Gastroesophageal sphincter (tissue), 4 donors: ENCODE measurements at regions not wholly inside any gene's neighbourhood (a gene's known extent, or its start where the extent isn't known, plus 50 kb on each side); places are given as distances from the start of the nearest gene placed in this dataset.

Experiments
- ATAC-seq: fragments of 150-250 bp; one replicate; pipeline ENCODE4 v1.9.1; 2016; ENCODE audit warnings: mild to moderate bottlenecking, moderate library complexity
- H3K27ac ChIP-seq, 4 donors: fragments of 200-600 bp; sonication (generic) in 3 of 4; 1 replicate in 3 of 4; 2 replicates in 1 of 4; pipeline ENCODE4 v1.5.1; 2016 to 2019
- H3K27me3 ChIP-seq: fragments of 200-600 bp; sonication (generic); one replicate; pipeline ENCODE4 v1.5.1; 2019
- H3K36me3 ChIP-seq, 2 donors: fragments of 200-600 bp; sonication (generic); one replicate each; pipeline ENCODE4 v1.5.1; 2019; ENCODE audit warnings: control low read depth in 1 of 2
- H3K4me1 ChIP-seq, 3 donors: fragments of 200-600 bp; sonication (generic); 1 replicate in 2 of 3; 2 replicates in 1 of 3; pipeline ENCODE4 v1.5.1; 2016 to 2019; ENCODE audit warnings: control low read depth in 2 of 3
- H3K4me3 ChIP-seq, 2 donors: fragments of 200-600 bp; sonication (generic); one replicate each; pipeline ENCODE4 v1.5.1; 2019; ENCODE audit warnings: mild to moderate bottlenecking in 1 of 2, moderate library complexity in 1 of 2
- H3K9me3 ChIP-seq, 3 donors: fragments of 200-600 bp; sonication (generic); one replicate each; pipeline ENCODE4 v1.5.1; 2017 to 2019; ENCODE audit warnings: control low read depth in 2 of 3
- EP300 ChIP-seq: sonication (generic); formaldehyde crosslinking; IDR thresholded peaks from one replicate; pipeline ENCODE4 v1.6.1; 2017; ENCODE audit warnings: antibody characterized with exemption, mild to moderate bottlenecking
- POLR2A ChIP-seq, 2 donors: fragments of 450-650 bp; IDR thresholded peaks; one replicate each; pipeline ENCODE4 v1.6.1; 2017; ENCODE audit warnings: antibody characterized with exemption in 2 of 2, mild to moderate bottlenecking in 2 of 2, moderate library complexity in 1 of 2
- POLR2AphosphoS5 ChIP-seq: sonication (generic); formaldehyde crosslinking; IDR thresholded peaks from one replicate; pipeline ENCODE4 v1.6.1; 2017; ENCODE audit warnings: antibody characterized with exemption
- WGBS, 2 donors: methylation state at CpG; one replicate each; pipeline ENCODE4 v1.1.5; 2018; ENCODE audit warnings: low coverage in 1 of 2; 5-methylcytosine and 5-hydroxymethylcytosine counted together
- TF ChIP-seq, protein P1 (sequence below), 4 experiments: fragments of 200-600 bp in 2 of 4; fragments of 450-650 bp in 2 of 4; sonication (generic) in 1 of 4; IDR thresholded peaks; one replicate each; pipeline ENCODE4 v1.5.1; 2017 to 2019; ENCODE audit warnings: antibody characterized with exemption in 4 of 4, mild to moderate bottlenecking in 2 of 4, moderate library complexity in 2 of 4

GRCh38 chr7:95694334-95694733 is 78.0 kb upstream of the DYNC1I1 start:
- Histone ChIP-seq H3K4me3 (no peak overlapping the region), H3K36me3 (no peaks in the 10 kb centered on the region), H3K9me3 (no peaks in the 10 kb centered on the region), H3K4me1 (no peaks in the 10 kb centered on the region), H3K27ac (no peak overlapping the region), H3K27me3 (peaks cover 12% of the 10 kb centered on the region)
- WGBS, 2 donors, result 74 to 88% methylated on average over 2 of the region's 2 CpGs
- TF ChIP-seq EP300 (no peak), POLR2AphosphoS5 (no peak), POLR2A (IDR thresholded peaks at IDR 0.05) (no peak)
- TF ChIP-seq, protein P1, sequence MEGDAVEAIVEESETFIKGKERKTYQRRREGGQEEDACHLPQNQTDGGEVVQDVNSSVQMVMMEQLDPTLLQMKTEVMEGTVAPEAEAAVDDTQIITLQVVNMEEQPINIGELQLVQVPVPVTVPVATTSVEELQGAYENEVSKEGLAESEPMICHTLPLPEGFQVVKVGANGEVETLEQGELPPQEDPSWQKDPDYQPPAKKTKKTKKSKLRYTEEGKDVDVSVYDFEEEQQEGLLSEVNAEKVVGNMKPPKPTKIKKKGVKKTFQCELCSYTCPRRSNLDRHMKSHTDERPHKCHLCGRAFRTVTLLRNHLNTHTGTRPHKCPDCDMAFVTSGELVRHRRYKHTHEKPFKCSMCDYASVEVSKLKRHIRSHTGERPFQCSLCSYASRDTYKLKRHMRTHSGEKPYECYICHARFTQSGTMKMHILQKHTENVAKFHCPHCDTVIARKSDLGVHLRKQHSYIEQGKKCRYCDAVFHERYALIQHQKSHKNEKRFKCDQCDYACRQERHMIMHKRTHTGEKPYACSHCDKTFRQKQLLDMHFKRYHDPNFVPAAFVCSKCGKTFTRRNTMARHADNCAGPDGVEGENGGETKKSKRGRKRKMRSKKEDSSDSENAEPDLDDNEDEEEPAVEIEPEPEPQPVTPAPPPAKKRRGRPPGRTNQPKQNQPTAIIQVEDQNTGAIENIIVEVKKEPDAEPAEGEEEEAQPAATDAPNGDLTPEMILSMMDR (IDR thresholded peaks at IDR 0.05), result no peak
- ATAC-seq, result no peak

- 68 to 75% methylated on average over 5 of the region's 5 CpGs for WGBS, 2 donors
- TF ChIP-seq, protein P1 (IDR thresholded peaks at IDR 0.05), result no peak
- TF ChIP-seq EP300 (no peak), POLR2A (IDR thresholded peaks at IDR 0.05) (no peak), POLR2AphosphoS5 (no peak)
- Histone ChIP-seq H3K36me3 (no peaks in the 10 kb centered on the region), H3K4me1 (no peaks in the 10 kb centered on the region), H3K9me3 (no peaks in the 10 kb centered on the region), H3K27me3 (peaks cover 12% of the 10 kb centered on the region), H3K4me3 (no peak overlapping the region), H3K27ac (no peak overlapping the region)
- no peak for ATAC-seq
Observed at GRCh38 chr7:95693551-95694333, 78.6 kb upstream of the DYNC1I1 start.

GRCh38 chr7:95691464-95691863 is 80.9 kb upstream of the DYNC1I1 start:
- Histone ChIP-seq H3K36me3 (no peaks in the 10 kb centered on the region), H3K4me3 (no peak overlapping the region), H3K9me3 (no peaks in the 10 kb centered on the region), H3K4me1 (no peaks in the 10 kb centered on the region), H3K27ac (no peak overlapping the region), H3K27me3 (peaks cover 12% of the 10 kb centered on the region)
- WGBS, 2 donors, result 51 to 90% methylated on average over 3 to 4 of the region's 4 CpGs
- TF ChIP-seq POLR2AphosphoS5 (no peak), POLR2A (IDR thresholded peaks at IDR 0.05) (no peak)
- TF ChIP-seq, protein P1 (IDR thresholded peaks at IDR 0.05), result no peak
- no peak for ATAC-seq

DNA sequence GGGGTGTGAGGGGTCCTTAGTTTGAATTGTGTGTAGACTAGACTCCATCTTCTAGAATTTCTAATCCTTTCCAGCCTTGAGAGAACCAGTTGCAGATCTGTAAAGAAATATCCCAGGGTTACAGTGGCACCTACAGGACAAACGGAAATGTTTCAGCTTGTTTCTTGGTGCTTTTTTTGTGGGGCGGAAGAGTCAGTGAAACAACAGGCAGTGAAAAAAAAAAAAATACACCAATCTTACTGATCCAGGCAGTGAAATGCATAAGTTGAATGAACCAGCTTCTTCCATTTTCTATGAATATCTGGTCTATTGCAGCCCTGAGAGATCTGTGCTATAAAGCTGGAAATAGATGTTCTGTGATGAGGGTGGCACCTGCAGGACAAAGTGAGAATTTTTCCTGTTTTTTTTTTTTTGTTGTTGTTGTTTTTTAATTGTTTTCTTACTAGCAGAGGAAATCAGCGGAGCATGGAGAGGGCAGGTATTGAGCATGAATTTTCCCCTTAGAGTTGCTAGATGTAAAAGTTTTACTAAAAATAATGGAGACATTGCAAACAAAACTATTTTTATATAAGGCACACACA is 81.9 kb upstream of the DYNC1I1 start:
- H3K36me3 ChIP-seq, result no peaks in the 10 kb centered on the region
- peaks cover 6% of the 10 kb centered on the region for H3K27me3 ChIP-seq
- H3K27ac ChIP-seq, result no peak overlapping the region
- no peak overlapping the region for H3K4me3 ChIP-seq
- no peaks in the 10 kb centered on the region for H3K9me3 ChIP-seq
- no peak for TF ChIP-seq EP300
- TF ChIP-seq, protein P1 (IDR thresholded peaks at IDR 0.05), result peak; percentile 47 to 76 (median 68)
- H3K4me1 ChIP-seq, result peaks cover 0 to 7% (median 0%) of the 10 kb centered on the region in 3 donors
- peak; percentile 42 for ATAC-seq
- WGBS, 2 donors, result 4 to 10% methylated on average over 3 of the region's 3 CpGs

- no peak overlapping the region for H3K27ac ChIP-seq
- WGBS, 2 donors, result 54 to 65% methylated on average over 2 to 5 of the region's 7 CpGs
- TF ChIP-seq, protein P1 (IDR thresholded peaks at IDR 0.05), result no peak
- H3K4me3 ChIP-seq, result no peak overlapping the region
- ATAC-seq, result no peak
- no peaks in the 10 kb centered on the region for H3K9me3 ChIP-seq
- peaks cover 0 to 12% (median 4%) of the 10 kb centered on the region in 3 donors for H3K4me1 ChIP-seq
- no peaks in the 10 kb centered on the region for H3K27me3 ChIP-seq
- H3K36me3 ChIP-seq, result no peaks in the 10 kb centered on the region
Observed at GRCh38 chr7:95688931-95689495, 83.3 kb upstream of the DYNC1I1 start.
